WTC11 (cell line): ENCODE measurements at regions not wholly inside any gene's neighbourhood (a gene's known extent, or its start where the extent isn't known, plus 50 kb on each side); places are given as distances from the start of the nearest gene placed in this dataset.

Source experiments
- CTCF ChIP-seq: fragments of 200-600 bp; IDR thresholded peaks from 2 replicates; pipeline ENCODE4 v1.8.0; 2022; ENCODE audit warnings: antibody characterized with exemption
- FOXJ3 ChIP-seq: sonication (generic); formaldehyde crosslinking; IDR thresholded peaks from 2 replicates; pipeline ENCODE4 v1.9.0; 2021; ENCODE audit warnings: missing genetic modification reagents, mild to moderate bottlenecking, borderline replicate concordance
- JUN ChIP-seq: sonication (generic); formaldehyde crosslinking; IDR thresholded peaks from 2 replicates; pipeline ENCODE4 v1.8.0; 2023; ENCODE audit warnings: mild to moderate bottlenecking, missing genetic modification reagents
- MAX ChIP-seq: sonication (generic); formaldehyde crosslinking; IDR thresholded peaks from 2 replicates; pipeline ENCODE4 v1.8.0; 2022; ENCODE audit warnings: mild to moderate bottlenecking, missing genetic modification reagents
- MYBL2 ChIP-seq: sonication (generic); formaldehyde crosslinking; IDR thresholded peaks from 2 replicates; pipeline ENCODE4 v1.8.1; 2023; ENCODE audit warnings: mild to moderate bottlenecking, moderate library complexity, missing genetic modification reagents
- SP1 ChIP-seq: sonication (generic); formaldehyde crosslinking; conservative IDR thresholded peaks from 2 replicates; pipeline ENCODE4 v1.8.1; 2022; ENCODE audit warnings: missing genetic modification reagents
- USF2 ChIP-seq: sonication (generic); formaldehyde crosslinking; IDR thresholded peaks from 2 replicates; pipeline ENCODE4 v1.8.1; 2023; ENCODE audit warnings: mild to moderate bottlenecking, missing genetic modification reagents, moderate library complexity
- ZBTB43 ChIP-seq: sonication (generic); formaldehyde crosslinking; IDR thresholded peaks from 2 replicates; pipeline ENCODE4 v1.8.1; 2023; ENCODE audit warnings: mild to moderate bottlenecking, missing genetic modification reagents

GRCh38 chr6:43983632-43984031 lies 143.6 kb downstream of the MRPL14 start:
- no peak for TF ChIP-seq ZBTB43 (CRISPR knock-in tag)
- no peak for TF ChIP-seq CTCF
- no peak for TF ChIP-seq MYBL2 (CRISPR knock-in tag)
- TF ChIP-seq MAX (CRISPR knock-in tag): no peak
- no peak for TF ChIP-seq USF2 (CRISPR knock-in tag)
- no peak for TF ChIP-seq JUN
- TF ChIP-seq FOXJ3 (CRISPR knock-in tag): no peak
- TF ChIP-seq SP1 (CRISPR knock-in tag): no peak
